ENCODE measurements at regions not wholly inside any gene's neighbourhood (a gene's known extent, or its start where the extent isn't known, plus 50 kb on each side); places are given as distances from the start of the nearest gene placed in this dataset.

DNA sequence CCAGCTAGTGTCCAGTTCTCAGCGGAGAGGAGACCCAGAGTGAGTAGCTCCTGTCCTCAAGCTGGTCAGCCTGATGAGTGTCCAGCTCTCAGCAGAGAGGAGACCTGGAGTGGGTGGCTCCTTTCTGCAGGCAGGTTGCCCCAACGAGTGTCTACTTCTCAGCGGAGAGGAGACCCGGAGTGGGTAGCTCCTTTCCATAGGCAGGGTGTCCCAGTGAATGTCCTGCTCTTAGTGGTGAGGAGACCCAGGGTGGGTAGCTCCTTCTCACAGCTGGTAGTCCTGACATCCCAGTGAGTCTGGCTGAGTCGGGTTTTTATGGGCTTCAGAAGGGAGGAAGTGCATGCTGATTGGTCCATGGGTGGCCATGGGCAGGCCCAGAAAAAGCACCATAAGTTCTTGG, 55.7 kb upstream of the NUDT6 start:
- Histone ChIP-seq H3K9me3 (no peaks in the 10 kb centered on the region), H4K20me1 (ENCODE audit: insufficient read depth) (no peaks in the 10 kb centered on the region), H3K27ac (ENCODE audit: low read depth in 2 of 2, low read length in 1 of 2) (no peak overlapping the region), H3K9me2 (no peaks in the 10 kb centered on the region), H3K4me1 (ENCODE audit: control insufficient read depth in 1 of 2, insufficient read depth in 2 of 2, low read depth in 1 of 2, low read length in 1 of 2) (no peaks in the 10 kb centered on the region), H3K79me2 (ENCODE audit: insufficient read depth) (peaks cover 9% of the 10 kb centered on the region; the same call in 1 of the 2 replicates), H3K4me2 (no peak overlapping the region), H3K9ac (no peak overlapping the region), H2AFZ (ENCODE audit: low read depth) (no peak overlapping the region), H3K4me3 (ENCODE audit: low read depth in 2 of 2, low read length in 1 of 2) (no peak overlapping the region), H3K27me3 (ENCODE audit: insufficient read depth) (no peaks in the 10 kb centered on the region), H3K36me3 (replicated peaks in 1 of 2; ENCODE audit: control insufficient read depth in 1 of 2, insufficient read depth in 2 of 2, low read length in 1 of 2) (peaks cover 22 to 62% of the 10 kb centered on the region in 2 experiments), H3F3A (replicated peaks; ENCODE audit: insufficient read depth) (peaks cover 8% of the 10 kb centered on the region)
- no peak for DNase-seq
- POLR2A ChIA-PET = no interaction called here
- WGBS (ENCODE audit: low lambda C conversion rate) = 100% methylated on average over 1 of the region's 5 CpGs
- TF ChIP-seq, protein P1, sequence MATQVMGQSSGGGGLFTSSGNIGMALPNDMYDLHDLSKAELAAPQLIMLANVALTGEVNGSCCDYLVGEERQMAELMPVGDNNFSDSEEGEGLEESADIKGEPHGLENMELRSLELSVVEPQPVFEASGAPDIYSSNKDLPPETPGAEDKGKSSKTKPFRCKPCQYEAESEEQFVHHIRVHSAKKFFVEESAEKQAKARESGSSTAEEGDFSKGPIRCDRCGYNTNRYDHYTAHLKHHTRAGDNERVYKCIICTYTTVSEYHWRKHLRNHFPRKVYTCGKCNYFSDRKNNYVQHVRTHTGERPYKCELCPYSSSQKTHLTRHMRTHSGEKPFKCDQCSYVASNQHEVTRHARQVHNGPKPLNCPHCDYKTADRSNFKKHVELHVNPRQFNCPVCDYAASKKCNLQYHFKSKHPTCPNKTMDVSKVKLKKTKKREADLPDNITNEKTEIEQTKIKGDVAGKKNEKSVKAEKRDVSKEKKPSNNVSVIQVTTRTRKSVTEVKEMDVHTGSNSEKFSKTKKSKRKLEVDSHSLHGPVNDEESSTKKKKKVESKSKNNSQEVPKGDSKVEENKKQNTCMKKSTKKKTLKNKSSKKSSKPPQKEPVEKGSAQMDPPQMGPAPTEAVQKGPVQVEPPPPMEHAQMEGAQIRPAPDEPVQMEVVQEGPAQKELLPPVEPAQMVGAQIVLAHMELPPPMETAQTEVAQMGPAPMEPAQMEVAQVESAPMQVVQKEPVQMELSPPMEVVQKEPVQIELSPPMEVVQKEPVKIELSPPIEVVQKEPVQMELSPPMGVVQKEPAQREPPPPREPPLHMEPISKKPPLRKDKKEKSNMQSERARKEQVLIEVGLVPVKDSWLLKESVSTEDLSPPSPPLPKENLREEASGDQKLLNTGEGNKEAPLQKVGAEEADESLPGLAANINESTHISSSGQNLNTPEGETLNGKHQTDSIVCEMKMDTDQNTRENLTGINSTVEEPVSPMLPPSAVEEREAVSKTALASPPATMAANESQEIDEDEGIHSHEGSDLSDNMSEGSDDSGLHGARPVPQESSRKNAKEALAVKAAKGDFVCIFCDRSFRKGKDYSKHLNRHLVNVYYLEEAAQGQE (IDR thresholded peaks at IDR 0.05; ENCODE audit: low read depth, low read length) = no peak
- no peak for TF ChIP-seq TCF12 (IDR thresholded peaks at IDR 0.05)
- TF ChIP-seq MXI1 (IDR thresholded peaks at IDR 0.05; ENCODE audit: low read depth, low read length) = no peak
- TF ChIP-seq RCOR1 (IDR thresholded peaks at IDR 0.05; ENCODE audit: low read length) = no peak
- no peak for TF ChIP-seq POLR2AphosphoS5 (IDR thresholded peaks at IDR 0.05; ENCODE audit: low read depth, low read length)
- TF ChIP-seq FOXJ3 (CRISPR knock-in tag; IDR thresholded peaks at IDR 0.05) = no peak
- TF ChIP-seq, protein P2, sequence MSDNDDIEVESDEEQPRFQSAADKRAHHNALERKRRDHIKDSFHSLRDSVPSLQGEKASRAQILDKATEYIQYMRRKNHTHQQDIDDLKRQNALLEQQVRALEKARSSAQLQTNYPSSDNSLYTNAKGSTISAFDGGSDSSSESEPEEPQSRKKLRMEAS (IDR thresholded peaks at IDR 0.05; ENCODE audit: low read depth) = no peak
- TF ChIP-seq, protein P3, sequence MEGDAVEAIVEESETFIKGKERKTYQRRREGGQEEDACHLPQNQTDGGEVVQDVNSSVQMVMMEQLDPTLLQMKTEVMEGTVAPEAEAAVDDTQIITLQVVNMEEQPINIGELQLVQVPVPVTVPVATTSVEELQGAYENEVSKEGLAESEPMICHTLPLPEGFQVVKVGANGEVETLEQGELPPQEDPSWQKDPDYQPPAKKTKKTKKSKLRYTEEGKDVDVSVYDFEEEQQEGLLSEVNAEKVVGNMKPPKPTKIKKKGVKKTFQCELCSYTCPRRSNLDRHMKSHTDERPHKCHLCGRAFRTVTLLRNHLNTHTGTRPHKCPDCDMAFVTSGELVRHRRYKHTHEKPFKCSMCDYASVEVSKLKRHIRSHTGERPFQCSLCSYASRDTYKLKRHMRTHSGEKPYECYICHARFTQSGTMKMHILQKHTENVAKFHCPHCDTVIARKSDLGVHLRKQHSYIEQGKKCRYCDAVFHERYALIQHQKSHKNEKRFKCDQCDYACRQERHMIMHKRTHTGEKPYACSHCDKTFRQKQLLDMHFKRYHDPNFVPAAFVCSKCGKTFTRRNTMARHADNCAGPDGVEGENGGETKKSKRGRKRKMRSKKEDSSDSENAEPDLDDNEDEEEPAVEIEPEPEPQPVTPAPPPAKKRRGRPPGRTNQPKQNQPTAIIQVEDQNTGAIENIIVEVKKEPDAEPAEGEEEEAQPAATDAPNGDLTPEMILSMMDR (IDR thresholded peaks at IDR 0.05) = no peak
- CTCF ChIA-PET = no interaction called here

GRCh38 chr4:122978789-122979188, 56.4 kb upstream of the NUDT6 start:
- Histone ChIP-seq H3K36me3 (replicated peaks in 1 of 2; ENCODE audit: control insufficient read depth in 1 of 2, insufficient read depth in 2 of 2, low read length in 1 of 2) (peaks cover 24 to 69% of the 10 kb centered on the region in 2 experiments), H3K9ac (no peak overlapping the region), H3K27ac (ENCODE audit: low read depth in 2 of 2, low read length in 1 of 2) (no peak overlapping the region), H3K4me2 (no peak overlapping the region), H3K9me2 (no peaks in the 10 kb centered on the region), H4K20me1 (ENCODE audit: insufficient read depth) (no peaks in the 10 kb centered on the region), H2AFZ (ENCODE audit: low read depth) (no peak overlapping the region), H3K4me1 (ENCODE audit: control insufficient read depth in 1 of 2, insufficient read depth in 2 of 2, low read depth in 1 of 2, low read length in 1 of 2) (no peaks in the 10 kb centered on the region), H3K79me2 (ENCODE audit: insufficient read depth) (peaks cover 16% of the 10 kb centered on the region; the same call in 1 of the 2 replicates), H3K4me3 (ENCODE audit: low read depth in 2 of 2, low read length in 1 of 2) (no peak overlapping the region), H3K27me3 (ENCODE audit: insufficient read depth) (no peaks in the 10 kb centered on the region), H3K9me3 (no peaks in the 10 kb centered on the region), H3F3A (replicated peaks; ENCODE audit: insufficient read depth) (peaks cover 8% of the 10 kb centered on the region)
- ChIA-PET POLR2A (no interaction called here), CTCF (no interaction called here)
- whole genome bisulfite sequencing (ENCODE audit: low lambda C conversion rate) = 96% methylated on average over 3 of the region's 5 CpGs
- no peak for DNase-seq
- TF ChIP-seq ELF1 (IDR thresholded peaks at IDR 0.05) (no peak), YY1 (IDR thresholded peaks at IDR 0.05; ENCODE audit: low read depth) (no peak), RCOR1 (IDR thresholded peaks at IDR 0.05; ENCODE audit: low read length) (no peak), EZH2phosphoT487 (IDR thresholded peaks at IDR 0.05; ENCODE audit: borderline replicate concordance, low read depth) (no peak), SIN3A (IDR thresholded peaks at IDR 0.05; ENCODE audit: borderline replicate concordance, low read depth, low read length) (no peak), JUND (IDR thresholded peaks at IDR 0.05) (no peak), PBX3 (IDR thresholded peaks at IDR 0.05) (no peak), ZBTB33 (IDR thresholded peaks at IDR 0.05; ENCODE audit: borderline replicate concordance, low read depth) (no peak), GATA2 (CRISPR knock-in tag; IDR thresholded peaks at IDR 0.05) (no peak), USF1 (IDR thresholded peaks at IDR 0.05; ENCODE audit: borderline replicate concordance, low read depth) (no peak), SMC3 (IDR thresholded peaks at IDR 0.05; ENCODE audit: low read depth, low read length) (no peak), FOSL2 (IDR thresholded peaks at IDR 0.05; ENCODE audit: borderline replicate concordance, low read depth) (no peak), POLR2AphosphoS5 (IDR thresholded peaks at IDR 0.05; ENCODE audit: low read depth, low read length) (no peak), CHD2 (IDR thresholded peaks at IDR 0.05; ENCODE audit: low read length, partially characterized antibody) (no peak)

All from SK-N-SH (cell line).